ENCODE measurements at regions not wholly inside any gene's neighbourhood (a gene's known extent, or its start where the extent isn't known, plus 50 kb on each side); places are given as distances from the start of the nearest gene placed in this dataset.

DNA sequence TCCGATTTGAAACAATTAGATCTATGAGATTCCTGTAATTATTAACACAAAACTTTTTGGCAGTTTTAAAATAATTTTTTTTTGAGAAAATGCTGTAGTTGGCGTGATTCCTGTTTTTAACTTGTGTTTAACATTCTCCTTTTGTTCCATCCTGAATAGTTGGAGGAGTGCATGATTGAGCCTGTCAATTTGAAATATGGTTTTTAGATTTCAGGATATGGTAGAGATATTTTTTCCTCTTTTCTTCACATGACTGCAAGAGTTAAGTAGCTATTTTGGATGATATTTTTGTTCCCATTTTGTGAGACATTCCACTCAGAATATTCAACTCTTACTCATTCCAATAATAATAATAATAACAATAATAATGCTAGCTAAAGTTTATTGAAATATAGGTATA, 241.7 kb upstream of the MAN1A1 start:
- no peak overlapping the region for H3K4me3 ChIP-seq (ENCODE audit: low read depth, low read length)
- no peak for DNase-seq (ENCODE audit: low read depth, low spot score)
- TF ChIP-seq, protein P1, sequence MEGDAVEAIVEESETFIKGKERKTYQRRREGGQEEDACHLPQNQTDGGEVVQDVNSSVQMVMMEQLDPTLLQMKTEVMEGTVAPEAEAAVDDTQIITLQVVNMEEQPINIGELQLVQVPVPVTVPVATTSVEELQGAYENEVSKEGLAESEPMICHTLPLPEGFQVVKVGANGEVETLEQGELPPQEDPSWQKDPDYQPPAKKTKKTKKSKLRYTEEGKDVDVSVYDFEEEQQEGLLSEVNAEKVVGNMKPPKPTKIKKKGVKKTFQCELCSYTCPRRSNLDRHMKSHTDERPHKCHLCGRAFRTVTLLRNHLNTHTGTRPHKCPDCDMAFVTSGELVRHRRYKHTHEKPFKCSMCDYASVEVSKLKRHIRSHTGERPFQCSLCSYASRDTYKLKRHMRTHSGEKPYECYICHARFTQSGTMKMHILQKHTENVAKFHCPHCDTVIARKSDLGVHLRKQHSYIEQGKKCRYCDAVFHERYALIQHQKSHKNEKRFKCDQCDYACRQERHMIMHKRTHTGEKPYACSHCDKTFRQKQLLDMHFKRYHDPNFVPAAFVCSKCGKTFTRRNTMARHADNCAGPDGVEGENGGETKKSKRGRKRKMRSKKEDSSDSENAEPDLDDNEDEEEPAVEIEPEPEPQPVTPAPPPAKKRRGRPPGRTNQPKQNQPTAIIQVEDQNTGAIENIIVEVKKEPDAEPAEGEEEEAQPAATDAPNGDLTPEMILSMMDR (IDR thresholded peaks at IDR 0.05; ENCODE audit: low read depth, low read length): no peak
- in situ Hi-C loops (cut with HindIII; ENCODE audit: low sequenced_read_pairs): no loop called here

DNA sequence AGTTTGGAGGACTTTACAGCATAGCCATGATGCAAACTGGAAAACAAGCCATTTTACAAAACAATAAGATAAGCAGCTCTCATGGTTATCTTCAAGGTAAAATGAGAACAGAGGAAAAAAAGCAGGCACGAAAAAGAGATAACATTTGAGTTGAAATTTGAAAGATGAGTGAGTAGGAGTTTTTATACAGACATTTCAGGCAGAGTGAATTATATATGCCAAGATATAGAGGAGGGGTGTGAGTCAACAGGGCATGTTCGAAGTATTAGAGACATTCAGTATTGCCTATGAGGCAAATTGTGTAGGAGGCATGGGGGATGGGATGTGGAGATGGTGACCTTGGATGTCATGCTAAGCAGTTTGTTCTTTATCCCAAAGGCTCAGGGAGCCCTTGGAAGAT, 240.5 kb upstream of the MAN1A1 start:
- DNase-seq (ENCODE audit: low read depth, low spot score): no peak
- in situ Hi-C loops (cut with HindIII; ENCODE audit: low sequenced_read_pairs): no loop called here
- H3K4me3 ChIP-seq (ENCODE audit: low read depth, low read length): no peak overlapping the region
- TF ChIP-seq, protein P1 (IDR thresholded peaks at IDR 0.05; ENCODE audit: low read depth, low read length): no peak

DNA sequence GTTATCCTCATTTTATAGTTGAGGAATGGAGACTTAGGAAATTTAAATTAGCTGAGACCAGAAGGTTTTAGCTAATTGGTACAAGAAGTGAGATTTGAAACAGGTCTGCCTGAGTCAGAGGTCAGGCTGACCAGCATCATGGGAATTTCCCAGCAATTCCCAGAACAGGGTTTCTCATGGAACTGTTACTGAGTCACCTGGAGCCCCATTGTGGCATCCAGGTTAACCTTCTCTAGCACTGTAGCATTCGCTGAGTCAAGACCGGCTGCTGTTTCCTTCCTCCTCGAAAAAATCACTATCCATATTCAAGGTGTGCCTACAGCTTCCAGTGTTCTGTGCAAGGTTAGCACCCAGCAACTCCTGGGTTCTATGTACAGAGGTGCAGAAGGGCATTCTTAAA, 238.0 kb upstream of the MAN1A1 start:
- in situ Hi-C loops (cut with HindIII; ENCODE audit: low sequenced_read_pairs): no loop called here
- no peak overlapping the region for H3K4me3 ChIP-seq (ENCODE audit: low read depth, low read length)
- no peak for DNase-seq (ENCODE audit: low read depth, low spot score)
- TF ChIP-seq, protein P1 (IDR thresholded peaks at IDR 0.05; ENCODE audit: low read depth, low read length): no peak

DNA sequence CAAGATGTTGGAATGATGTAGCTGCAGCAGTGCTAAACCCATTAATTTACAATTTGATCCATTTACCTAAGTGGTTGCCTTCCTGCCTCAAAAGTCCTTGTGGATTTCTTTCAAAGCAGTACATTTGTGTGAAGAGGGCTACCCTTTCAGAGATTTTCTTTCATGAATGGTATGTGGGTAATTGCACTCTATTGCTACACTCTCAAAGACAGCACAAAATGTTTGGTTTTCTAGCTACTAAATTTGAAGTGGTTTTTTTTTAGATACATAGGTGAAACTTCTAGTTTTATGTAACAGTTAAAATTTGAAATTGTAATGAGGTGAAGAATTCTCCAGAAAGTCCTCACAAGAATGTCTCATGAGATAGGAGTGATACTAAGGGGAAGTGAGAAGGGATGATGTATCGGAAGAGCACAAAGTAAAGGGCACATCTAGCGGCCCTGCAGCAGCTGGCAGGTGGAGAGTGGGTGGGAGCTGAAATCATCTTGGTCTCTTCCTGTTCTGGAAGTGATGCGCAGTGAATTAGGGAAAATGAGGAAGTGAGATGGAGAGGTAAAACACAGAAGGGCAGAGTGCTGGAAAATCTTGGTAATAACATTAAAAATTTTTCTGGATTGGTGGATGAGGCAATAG, 236.8 kb upstream of the MAN1A1 start:
- H3K4me3 ChIP-seq (ENCODE audit: low read depth, low read length): no peak overlapping the region
- in situ Hi-C loops (cut with HindIII; ENCODE audit: low sequenced_read_pairs): no loop called here
- no peak for DNase-seq (ENCODE audit: low read depth, low spot score)
- TF ChIP-seq, protein P1 (IDR thresholded peaks at IDR 0.05; ENCODE audit: low read depth, low read length): no peak

DNA sequence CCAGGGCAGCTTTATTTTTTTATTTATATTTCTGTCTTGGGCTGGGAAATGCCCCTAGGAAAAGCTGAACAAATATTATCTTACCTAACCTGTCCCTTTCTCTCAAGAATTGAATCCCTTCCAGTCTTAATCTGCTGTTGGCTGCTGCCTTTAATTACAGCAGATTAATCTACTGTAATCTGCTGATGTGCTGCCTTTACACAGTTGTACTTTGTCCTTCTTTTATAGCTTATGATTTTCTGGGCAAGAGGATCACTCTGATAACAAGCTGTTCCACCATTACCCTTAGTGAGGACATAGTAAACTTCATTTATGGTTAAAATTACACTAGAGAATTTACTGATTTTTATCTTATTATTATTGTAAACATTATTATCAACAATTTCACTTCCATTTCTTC, 234.5 kb upstream of the MAN1A1 start:
- TF ChIP-seq, protein P1 (IDR thresholded peaks at IDR 0.05; ENCODE audit: low read depth, low read length): no peak
- no peak overlapping the region for H3K4me3 ChIP-seq (ENCODE audit: low read depth, low read length)
- in situ Hi-C loops (cut with HindIII; ENCODE audit: low sequenced_read_pairs): no loop called here
- no peak for DNase-seq (ENCODE audit: low read depth, low spot score)

DNA sequence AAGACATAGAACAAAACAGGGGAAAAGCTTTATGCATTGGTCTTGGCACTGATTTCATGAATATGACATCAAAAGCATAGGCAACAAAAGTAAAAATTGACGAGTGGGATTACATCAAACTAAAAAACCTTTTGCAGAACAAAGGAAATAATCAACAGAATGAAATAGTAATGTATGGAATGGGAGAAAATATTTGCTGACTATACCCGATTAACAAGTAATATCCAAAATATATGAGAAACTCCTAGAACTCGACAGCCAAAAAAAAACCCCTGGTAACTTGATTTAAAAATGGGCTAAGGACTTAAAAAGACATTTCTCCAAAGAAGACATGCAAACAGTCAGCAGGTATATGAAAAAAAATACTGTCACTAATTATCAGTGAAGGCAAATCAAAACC, 231.7 kb upstream of the MAN1A1 start:
- TF ChIP-seq, protein P1 (IDR thresholded peaks at IDR 0.05; ENCODE audit: low read depth, low read length): no peak
- DNase-seq (ENCODE audit: low read depth, low spot score): no peak
- in situ Hi-C loops (cut with HindIII; ENCODE audit: low sequenced_read_pairs): no loop called here
- H3K4me3 ChIP-seq (ENCODE audit: low read depth, low read length): no peak overlapping the region

Measured in astrocyte of the spinal cord (primary cell).